HG02970 (cell line): ENCODE measurements at regions not wholly inside any gene's neighbourhood (a gene's known extent, or its start where the extent isn't known, plus 50 kb on each side); places are given as distances from the start of the nearest gene placed in this dataset.

Experiments used
- ATAC-seq: cut with Tn5 transposase; IDR thresholded peaks from one replicate; pipeline ENCODE4 v1.9.1; 2021; ENCODE audit warnings: mild to moderate bottlenecking, moderate library complexity, moderate number of reproducible peaks; ENCODE audit not compliant: unreplicated experiment, low FRiP score

- no peak for ATAC-seq
Measured at GRCh38 chr13:44293908-44294735, 79.5 kb upstream of the SERP2 start.

GRCh38 chr13:44294876-44295275 is 78.7 kb upstream of the SERP2 start:
- no peak for ATAC-seq

GRCh38 chr13:44296856-44297255 is 76.8 kb upstream of the SERP2 start:
- no peak for ATAC-seq

- no peak for ATAC-seq
Measured at GRCh38 chr13:44298314-44298713, 75.3 kb upstream of the SERP2 start.

GRCh38 chr13:44299152-44299943 is 74.3 kb upstream of the SERP2 start:
- ATAC-seq, result no peak

- no peak for ATAC-seq
Measured at GRCh38 chr13:44300895-44301638, 72.6 kb upstream of the SERP2 start.

GRCh38 chr13:44301639-44302015 is 72.0 kb upstream of the SERP2 start:
- ATAC-seq, result no peak

- no peak for ATAC-seq
Measured at GRCh38 chr13:44302233-44302632, 71.4 kb upstream of the SERP2 start.

GRCh38 chr13:44302940-44303575 is 70.6 kb upstream of the SERP2 start:
- no peak for ATAC-seq

GRCh38 chr13:44303681-44304432 is 69.8 kb upstream of the SERP2 start:
- ATAC-seq, result no peak

GRCh38 chr13:44304433-44304725 is 69.2 kb upstream of the SERP2 start:
- ATAC-seq, result no peak

- no peak for ATAC-seq
Measured at GRCh38 chr13:44305286-44305685, 68.3 kb upstream of the SERP2 start.

GRCh38 chr13:44305917-44306370 is 67.7 kb upstream of the SERP2 start:
- no peak for ATAC-seq

- no peak for ATAC-seq
Measured at GRCh38 chr13:44306371-44307192, 67.0 kb upstream of the SERP2 start.

GRCh38 chr13:44307255-44307654 is 66.4 kb upstream of the SERP2 start:
- ATAC-seq, result no peak

GRCh38 chr13:44307844-44308243 is 65.8 kb upstream of the SERP2 start:
- ATAC-seq, result no peak

- ATAC-seq, result no peak
Measured at GRCh38 chr13:44308352-44308751, 65.3 kb upstream of the SERP2 start.

GRCh38 chr13:44309794-44310757 is 63.5 kb upstream of the SERP2 start:
- ATAC-seq, result no peak
